Thoracic aorta (tissue), 2 donors: ENCODE measurements at regions not wholly inside any gene's neighbourhood (a gene's known extent, or its start where the extent isn't known, plus 50 kb on each side); places are given as distances from the start of the nearest gene placed in this dataset.

ENCODE experiments used
- ATAC-seq: fragments of 150-250 bp; one replicate; pipeline ENCODE4 v1.8.0; 2017; ENCODE audit warnings: low read depth; ENCODE audit not compliant: insufficient number of reproducible peaks, low FRiP score
- DNase-seq: peaks from one replicate; pipeline ENCODE4 v3.0.0-alpha.2; 2020; ENCODE audit warnings: low spot score
- H3K27ac ChIP-seq, 2 donors: fragments of 200-600 bp; sonication (generic); 1 replicate in 1 of 2; 2 replicates in 1 of 2; pipeline ENCODE4 v1.5.1; 2016; ENCODE audit warnings: mild to moderate bottlenecking in 2 of 2, moderate library complexity in 2 of 2
- H3K27me3 ChIP-seq: fragments of 200-600 bp; sonication (generic); replicated peaks from 2 replicates; pipeline ENCODE4 v1.6.0; 2016; ENCODE audit warnings: mild to moderate bottlenecking; ENCODE audit not compliant: insufficient read depth
- H3K36me3 ChIP-seq: fragments of 200-600 bp; sonication (generic); one replicate; pipeline ENCODE4 v1.5.1; 2016
- H3K4me1 ChIP-seq, 2 donors: fragments of 200-600 bp; sonication (generic); 1 replicate in 1 of 2; 2 replicates in 1 of 2; pipeline versions ENCODE4 v1.5.1 to v1.6.0; 2016; ENCODE audit warnings: low read depth in 2 of 2, mild to moderate bottlenecking in 1 of 2; ENCODE audit not compliant: control insufficient read depth in 1 of 2
- H3K4me3 ChIP-seq: fragments of 200-600 bp; sonication (generic); 2 replicates; pipeline ENCODE4 v1.5.1; 2016; ENCODE audit warnings: mild to moderate bottlenecking
- H3K9me3 ChIP-seq: fragments of 200-600 bp; sonication (generic); 2 replicates; pipeline ENCODE4 v1.5.1; 2016
- CTCF ChIP-seq: fragments of 200-600 bp; sonication (generic); IDR thresholded peaks from one replicate; pipeline ENCODE4 v1.5.1; 2019; ENCODE audit warnings: antibody characterized with exemption

DNA sequence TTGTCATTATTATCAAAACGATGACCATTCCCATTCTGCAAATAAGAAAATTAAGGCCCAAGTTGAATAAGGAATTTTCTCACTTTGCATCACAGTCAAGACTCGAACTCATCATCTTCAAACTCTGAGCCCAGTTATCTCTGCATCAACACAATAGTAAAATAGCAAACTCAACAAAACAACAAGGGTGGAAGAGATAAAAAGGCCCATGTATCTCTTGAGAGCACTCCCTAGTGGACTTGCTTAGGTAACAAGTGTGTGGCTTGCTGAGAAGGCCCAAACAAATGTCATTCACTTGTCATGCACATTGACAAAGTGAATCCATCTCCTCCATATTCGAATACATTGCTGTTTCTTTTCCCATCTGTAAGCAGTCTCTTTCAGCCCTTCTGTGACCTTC, 412.0 kb upstream of the MAF start:
- no peak overlapping the region for H3K4me3 ChIP-seq
- no peak for DNase-seq
- no peak overlapping the region for H3K27ac ChIP-seq
- H3K27me3 ChIP-seq, result no peaks in the 10 kb centered on the region
- no peaks in the 10 kb centered on the region for H3K9me3 ChIP-seq
- TF ChIP-seq CTCF, result no peak
- H3K36me3 ChIP-seq, result no peaks in the 10 kb centered on the region
- ATAC-seq, result no peak
- H3K4me1 ChIP-seq, result peaks cover 0 to 8% of the 10 kb centered on the region in 2 donors

DNA sequence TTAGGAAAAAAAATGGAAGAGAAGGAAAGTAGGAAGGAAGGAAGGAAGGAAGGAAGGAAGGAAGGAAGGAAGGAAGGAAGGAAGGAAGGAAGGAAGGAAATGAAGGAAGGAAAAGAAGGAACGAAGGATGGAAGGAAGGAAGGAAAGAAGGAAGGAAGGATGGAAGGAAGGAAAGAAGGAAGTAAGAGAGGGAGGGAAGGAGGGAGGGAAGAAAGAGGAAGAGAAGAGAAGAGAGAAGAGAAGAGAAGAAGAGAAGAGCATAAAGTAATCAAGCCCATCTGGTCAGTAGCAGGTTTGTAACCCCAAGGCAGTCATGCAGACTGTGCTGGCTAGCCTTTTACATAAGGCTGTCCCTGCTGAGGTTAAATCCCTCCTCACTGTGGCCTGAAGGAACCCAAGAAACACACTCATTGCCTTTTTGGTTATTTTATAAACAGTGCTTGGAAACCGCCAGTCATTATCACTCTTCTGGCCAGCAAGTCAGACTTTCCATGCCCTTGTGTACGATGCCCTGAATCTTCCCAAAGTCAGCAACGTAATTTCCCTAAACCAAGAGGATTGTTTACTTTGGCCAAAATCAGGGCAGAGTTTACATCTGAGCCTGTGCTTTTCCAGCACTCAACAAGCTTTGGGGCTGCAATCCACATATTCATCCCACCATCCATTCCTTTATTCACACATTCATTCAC, 409.6 kb upstream of the MAF start:
- peaks cover 0 to 8% of the 10 kb centered on the region in 2 donors for H3K4me1 ChIP-seq
- H3K36me3 ChIP-seq, result no peaks in the 10 kb centered on the region
- no peak overlapping the region for H3K27ac ChIP-seq
- no peak for ATAC-seq
- no peak for DNase-seq
- no peak overlapping the region for H3K4me3 ChIP-seq
- H3K9me3 ChIP-seq, result no peaks in the 10 kb centered on the region
- no peaks in the 10 kb centered on the region for H3K27me3 ChIP-seq
- no peak for TF ChIP-seq CTCF

GRCh38 chr16:80008857-80009256, 408.3 kb upstream of the MAF start:
- no peak overlapping the region for H3K4me3 ChIP-seq
- H3K27ac ChIP-seq, result no peak overlapping the region
- no peaks in the 10 kb centered on the region for H3K9me3 ChIP-seq
- TF ChIP-seq CTCF, result no peak
- no peaks in the 10 kb centered on the region for H3K36me3 ChIP-seq
- H3K27me3 ChIP-seq, result no peaks in the 10 kb centered on the region
- no peak for DNase-seq
- peaks cover 0 to 8% of the 10 kb centered on the region in 2 donors for H3K4me1 ChIP-seq
- no peak for ATAC-seq

GRCh38 chr16:80007231-80007630, 406.7 kb upstream of the MAF start:
- DNase-seq, result no peak
- Histone ChIP-seq H3K36me3 (no peaks in the 10 kb centered on the region), H3K4me1 (peaks cover 0 to 8% of the 10 kb centered on the region in 2 donors), H3K27ac (no peak overlapping the region), H3K4me3 (no peak overlapping the region), H3K27me3 (no peaks in the 10 kb centered on the region), H3K9me3 (no peaks in the 10 kb centered on the region)
- ATAC-seq, result no peak
- no peak for TF ChIP-seq CTCF

GRCh38 chr16:80006241-80007215, 406.0 kb upstream of the MAF start:
- Histone ChIP-seq H3K27ac (no peak overlapping the region), H3K27me3 (no peaks in the 10 kb centered on the region), H3K4me3 (no peak overlapping the region), H3K36me3 (no peaks in the 10 kb centered on the region), H3K9me3 (no peaks in the 10 kb centered on the region), H3K4me1 (peaks cover 0 to 8% of the 10 kb centered on the region in 2 donors)
- ATAC-seq, result no peak
- TF ChIP-seq CTCF, result no peak
- no peak for DNase-seq
